ENCODE measurements at regions not wholly inside any gene's neighbourhood (a gene's known extent, or its start where the extent isn't known, plus 50 kb on each side); places are given as distances from the start of the nearest gene placed in this dataset.
"Not testable (repeated sequence)": the region's sequence is repeated elsewhere in the genome, so short reads cannot be mapped to it uniquely, and the experiment has no call there.

DNA sequence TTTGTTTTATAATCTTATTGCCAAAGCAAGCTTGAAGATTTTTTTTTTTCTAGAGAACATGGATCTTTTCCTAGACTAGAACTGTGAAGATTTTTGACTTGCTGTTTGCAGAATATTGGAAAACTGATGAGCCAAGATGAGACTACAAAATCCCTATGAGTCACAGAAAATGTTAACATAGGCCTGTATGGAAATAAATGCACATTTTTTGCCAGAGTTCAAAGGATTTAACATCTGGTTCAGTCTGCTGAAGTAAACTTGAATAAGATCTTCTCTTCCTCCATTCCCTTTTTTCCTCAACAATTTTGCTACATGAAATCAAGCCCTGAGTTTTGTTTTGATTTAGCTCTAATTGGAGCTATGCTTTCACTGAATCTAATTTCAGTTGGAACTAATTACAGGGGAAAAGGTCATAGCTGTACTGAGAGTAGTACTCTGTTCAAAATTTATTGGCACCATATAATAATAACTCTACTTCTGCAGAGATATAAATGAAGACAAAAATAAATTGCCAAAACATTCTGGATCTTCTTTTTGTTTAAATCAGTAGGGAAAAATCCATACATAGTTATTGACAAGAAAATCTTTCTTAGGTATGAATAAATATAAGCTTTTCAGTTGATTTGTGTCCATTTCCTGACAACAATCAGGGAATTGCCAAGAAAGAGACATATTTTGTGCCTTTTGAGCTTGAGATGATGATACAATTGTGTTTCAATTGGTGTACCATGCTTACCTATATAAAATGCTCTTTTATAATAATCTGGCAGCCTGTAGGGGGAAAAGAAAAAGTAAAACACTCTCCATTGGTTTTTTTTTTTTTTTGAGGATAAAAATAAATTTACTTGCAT, 387.5 kb upstream of the GOT2 start:
- no peak overlapping the region for H3K27ac Mint-ChIP-seq
- H3K36me3 Mint-ChIP-seq (ENCODE audit: low read depth): no peaks in the 10 kb centered on the region
- DNase-seq (ENCODE audit: low spot score): no peak
- H3K27me3 Mint-ChIP-seq (ENCODE audit: insufficient read depth): no peaks in the 10 kb centered on the region
- intact Hi-C loops (cut with micrococcal nuclease): no loop called here
- H3K4me1 Mint-ChIP-seq (ENCODE audit: low read depth): no peaks in the 10 kb centered on the region
- no peak overlapping the region for H3K4me3 Mint-ChIP-seq
- no peaks in the 10 kb centered on the region for H3K9me3 Mint-ChIP-seq

DNA sequence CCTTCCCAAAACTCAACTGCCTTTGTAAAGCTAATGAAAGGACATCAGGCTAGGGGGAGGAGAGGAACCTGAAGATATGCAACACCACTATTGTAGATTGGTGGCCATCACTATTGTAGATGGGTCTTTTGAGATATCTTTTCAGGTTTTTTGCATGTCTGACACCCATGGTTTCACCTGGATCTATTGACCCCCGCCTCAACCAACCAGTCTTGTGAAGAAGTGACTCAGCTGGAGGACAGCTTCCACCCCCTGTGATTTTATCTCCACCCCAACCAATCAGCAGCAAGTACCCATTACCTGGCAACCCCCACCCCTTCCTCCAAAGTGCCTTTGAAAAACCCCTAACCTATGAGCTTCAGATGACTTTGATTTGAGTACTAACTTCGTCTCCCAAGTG, 382.6 kb upstream of the GOT2 start:
- Mint-ChIP-seq H3K9me3 (no peaks in the 10 kb centered on the region), H3K4me1 (ENCODE audit: low read depth) (no peaks in the 10 kb centered on the region), H3K4me3 (no peak overlapping the region), H3K27ac (no peak overlapping the region), H3K36me3 (ENCODE audit: low read depth) (no peaks in the 10 kb centered on the region), H3K27me3 (ENCODE audit: insufficient read depth) (no peaks in the 10 kb centered on the region)
- intact Hi-C loops (cut with micrococcal nuclease): no loop called here
- DNase-seq (ENCODE audit: low spot score): no peak

DNA sequence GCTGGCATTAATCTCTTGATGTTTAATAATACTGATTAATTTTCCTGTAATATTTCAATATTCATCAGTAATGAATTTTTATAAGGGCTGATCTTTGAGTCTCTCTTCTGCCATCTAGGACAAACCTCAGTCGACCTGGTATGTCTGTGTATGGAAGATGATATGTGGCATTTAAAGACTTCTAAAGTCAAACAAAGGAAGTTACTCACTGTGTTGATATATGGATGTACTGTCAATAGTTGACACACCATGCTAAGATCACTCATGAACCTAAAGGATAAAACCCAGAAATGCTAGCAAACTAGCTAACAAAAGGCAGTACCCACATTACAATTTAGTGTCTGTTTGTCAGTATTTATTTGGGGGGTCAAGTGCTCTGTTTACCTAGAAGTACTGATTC, 380.7 kb upstream of the GOT2 start:
- intact Hi-C loops (cut with micrococcal nuclease): no loop called here
- no peak for DNase-seq (ENCODE audit: low spot score)
- no peaks in the 10 kb centered on the region for H3K27me3 Mint-ChIP-seq (ENCODE audit: insufficient read depth)
- no peak overlapping the region for H3K27ac Mint-ChIP-seq
- no peak overlapping the region for H3K4me3 Mint-ChIP-seq
- no peaks in the 10 kb centered on the region for H3K36me3 Mint-ChIP-seq (ENCODE audit: low read depth)
- H3K9me3 Mint-ChIP-seq: no peaks in the 10 kb centered on the region
- H3K4me1 Mint-ChIP-seq (ENCODE audit: low read depth): no peaks in the 10 kb centered on the region

DNA sequence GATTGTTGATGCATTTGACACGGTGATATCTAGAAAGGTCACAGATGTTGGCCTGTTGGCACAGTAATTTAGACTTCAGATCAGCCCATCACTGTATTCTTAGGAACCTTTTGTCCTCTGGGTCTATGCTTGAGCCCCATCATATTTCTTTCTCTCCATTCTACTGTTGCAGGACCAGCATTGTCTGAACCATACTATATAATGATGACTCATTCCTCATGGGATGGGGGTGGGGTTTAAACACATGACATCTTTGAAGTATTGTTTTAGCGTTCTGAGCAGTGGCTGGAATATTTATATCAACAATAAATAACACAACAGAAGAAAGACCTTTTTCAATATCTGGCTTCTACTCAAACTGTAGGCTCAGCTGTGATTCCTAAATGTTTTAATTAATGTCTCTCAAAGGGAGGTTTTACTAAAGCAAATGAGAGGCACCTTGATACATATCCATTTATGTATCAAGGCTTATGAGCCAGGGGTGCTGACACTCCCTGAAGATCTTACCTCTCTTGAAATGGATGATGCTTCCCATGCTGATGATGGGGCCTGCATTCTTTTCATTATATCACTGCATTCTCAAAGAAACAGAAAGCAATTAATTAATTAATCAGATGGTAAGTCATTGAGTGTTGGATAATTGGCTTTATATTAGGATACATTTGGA, 379.0 kb upstream of the GOT2 start:
- no peak for DNase-seq (ENCODE audit: low spot score)
- Mint-ChIP-seq H3K9me3 (no peaks in the 10 kb centered on the region), H3K27ac (no peak overlapping the region), H3K36me3 (ENCODE audit: low read depth) (no peaks in the 10 kb centered on the region), H3K4me1 (ENCODE audit: low read depth) (no peaks in the 10 kb centered on the region), H3K4me3 (no peak overlapping the region), H3K27me3 (ENCODE audit: insufficient read depth) (no peaks in the 10 kb centered on the region)
- intact Hi-C loops (cut with micrococcal nuclease): no loop called here

DNA sequence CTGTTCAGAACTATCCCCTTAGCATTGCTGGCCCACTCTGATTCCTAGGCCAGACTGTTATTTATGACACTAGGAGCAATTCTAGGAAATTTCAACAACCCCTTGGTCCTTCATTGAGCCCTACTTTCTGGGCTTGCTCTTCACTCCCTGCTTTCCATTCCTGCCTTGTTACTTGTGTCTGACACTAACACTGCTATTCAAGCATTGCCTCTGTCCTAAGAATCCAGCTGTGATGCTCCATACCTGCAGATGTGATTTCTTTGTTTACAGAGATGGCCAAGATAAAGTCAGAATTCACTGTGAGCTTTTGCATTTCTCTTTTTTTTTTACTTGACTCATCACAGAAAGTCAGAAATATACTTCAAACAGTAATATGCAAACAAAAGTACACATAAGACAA, 377.2 kb upstream of the GOT2 start:
- Mint-ChIP-seq H3K4me3 (no peak overlapping the region), H3K27ac (no peak overlapping the region), H3K27me3 (ENCODE audit: insufficient read depth) (no peaks in the 10 kb centered on the region), H3K4me1 (ENCODE audit: low read depth) (no peaks in the 10 kb centered on the region), H3K36me3 (ENCODE audit: low read depth) (no peaks in the 10 kb centered on the region), H3K9me3 (no peaks in the 10 kb centered on the region)
- no peak for DNase-seq (ENCODE audit: low spot score)
- intact Hi-C loops (cut with micrococcal nuclease): no loop called here

DNA sequence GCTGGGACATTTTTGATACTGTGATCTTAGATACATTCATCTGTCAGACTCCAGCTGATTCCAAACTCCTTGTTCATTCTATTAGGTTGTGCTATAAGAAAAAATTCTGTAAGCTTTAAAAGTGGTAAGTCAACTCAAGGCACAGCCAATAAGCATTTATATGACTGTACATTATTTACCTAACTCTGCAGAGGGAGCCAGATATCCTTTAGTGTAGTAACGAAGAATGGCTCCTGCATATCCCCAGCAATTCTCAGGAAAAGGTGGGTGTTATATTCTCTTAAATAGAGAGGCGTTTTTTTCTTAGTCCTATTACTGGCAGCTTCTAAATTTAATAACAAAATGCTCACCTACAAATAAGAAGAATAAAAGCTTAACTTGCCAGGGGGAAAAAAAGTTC, 374.3 kb upstream of the GOT2 start:
- Mint-ChIP-seq H3K27me3 (ENCODE audit: insufficient read depth) (no peaks in the 10 kb centered on the region), H3K9me3 (no peaks in the 10 kb centered on the region), H3K4me3 (no peak overlapping the region), H3K4me1 (ENCODE audit: low read depth) (no peaks in the 10 kb centered on the region), H3K36me3 (ENCODE audit: low read depth) (no peaks in the 10 kb centered on the region), H3K27ac (no peak overlapping the region)
- intact Hi-C loops (cut with micrococcal nuclease): no loop called here
- no peak for DNase-seq (ENCODE audit: low spot score)

DNA sequence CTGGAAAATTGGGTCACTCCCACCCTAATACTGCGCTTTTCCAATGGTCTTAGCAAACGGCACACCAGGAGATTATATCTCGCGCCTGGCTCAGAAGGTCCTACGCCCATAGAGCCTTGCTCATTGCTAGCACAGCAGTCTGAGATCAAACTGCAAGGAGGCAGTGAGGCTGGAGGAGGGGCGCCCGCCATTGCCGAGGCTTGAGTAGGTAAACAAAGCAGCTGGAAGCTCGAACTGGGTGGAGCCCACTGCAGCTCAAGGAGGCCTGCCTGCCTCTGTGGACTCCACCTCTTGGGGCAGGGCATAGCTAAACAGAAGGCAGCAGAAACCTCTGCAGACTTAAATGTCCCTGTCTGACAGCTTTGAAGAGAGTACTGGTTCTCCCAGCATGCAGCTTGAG, 362.6 kb upstream of the GOT2 start:
- H3K9me3 Mint-ChIP-seq; H3K4me1 Mint-ChIP-seq (ENCODE audit: low read depth); H3K27me3 Mint-ChIP-seq (ENCODE audit: insufficient read depth); H3K36me3 Mint-ChIP-seq (ENCODE audit: low read depth); intact Hi-C loops (cut with micrococcal nuclease); DNase-seq (ENCODE audit: low spot score); H3K27ac Mint-ChIP-seq; H3K4me3 Mint-ChIP-seq: not testable (repeated sequence)

DNA sequence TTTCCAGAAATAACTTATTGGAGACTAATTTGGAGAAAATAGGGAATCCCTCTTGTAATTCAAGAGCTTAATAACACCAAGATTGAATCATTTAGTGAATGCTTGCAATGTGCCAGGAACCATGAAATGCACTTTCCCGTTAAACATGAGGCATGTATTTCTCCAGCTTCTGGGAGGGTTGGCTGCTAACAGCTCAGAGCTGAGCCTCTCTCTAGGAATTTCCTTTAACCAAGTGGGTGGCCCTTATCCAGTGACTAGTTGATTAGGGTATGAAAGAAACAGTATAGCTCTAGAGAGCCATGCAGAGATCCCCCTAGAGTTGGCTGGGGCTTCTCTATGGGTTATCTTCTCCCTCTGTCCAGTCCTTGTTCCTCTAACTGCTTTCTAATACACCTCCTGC, 356.4 kb upstream of the GOT2 start:
- Mint-ChIP-seq H3K4me1 (ENCODE audit: low read depth) (no peaks in the 10 kb centered on the region), H3K9me3 (peaks cover 2% of the 10 kb centered on the region), H3K27me3 (ENCODE audit: insufficient read depth) (no peaks in the 10 kb centered on the region), H3K4me3 (no peak overlapping the region), H3K27ac (no peak overlapping the region), H3K36me3 (ENCODE audit: low read depth) (no peaks in the 10 kb centered on the region)
- intact Hi-C loops (cut with micrococcal nuclease): no loop called here
- DNase-seq (ENCODE audit: low spot score): no peak

DNA sequence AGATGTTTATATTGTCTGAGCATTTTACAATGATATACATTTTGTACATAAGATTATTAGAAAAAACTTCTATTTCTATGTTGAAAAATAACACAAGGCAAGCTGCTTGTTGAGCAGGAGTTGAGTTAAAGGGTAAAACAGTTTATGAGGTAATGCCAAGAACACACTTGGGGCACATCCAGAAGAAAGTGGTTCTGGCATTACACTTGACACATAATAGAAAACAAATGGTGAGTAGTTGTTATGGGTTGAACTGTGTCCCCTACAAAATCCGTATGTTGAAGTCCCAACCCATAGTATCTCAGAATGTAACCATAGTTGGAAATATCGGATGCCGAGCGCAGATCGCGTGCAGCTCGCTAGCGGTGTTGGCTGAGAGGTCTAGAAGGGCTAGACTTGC, 354.3 kb upstream of the GOT2 start:
- DNase-seq (ENCODE audit: low spot score): no peak
- no peak overlapping the region for H3K4me3 Mint-ChIP-seq
- intact Hi-C loops (cut with micrococcal nuclease): no loop called here
- no peaks in the 10 kb centered on the region for H3K27me3 Mint-ChIP-seq (ENCODE audit: insufficient read depth)
- peaks cover 4% of the 10 kb centered on the region for H3K9me3 Mint-ChIP-seq
- no peaks in the 10 kb centered on the region for H3K36me3 Mint-ChIP-seq (ENCODE audit: low read depth)
- no peak overlapping the region for H3K27ac Mint-ChIP-seq
- no peaks in the 10 kb centered on the region for H3K4me1 Mint-ChIP-seq (ENCODE audit: low read depth)

DNA sequence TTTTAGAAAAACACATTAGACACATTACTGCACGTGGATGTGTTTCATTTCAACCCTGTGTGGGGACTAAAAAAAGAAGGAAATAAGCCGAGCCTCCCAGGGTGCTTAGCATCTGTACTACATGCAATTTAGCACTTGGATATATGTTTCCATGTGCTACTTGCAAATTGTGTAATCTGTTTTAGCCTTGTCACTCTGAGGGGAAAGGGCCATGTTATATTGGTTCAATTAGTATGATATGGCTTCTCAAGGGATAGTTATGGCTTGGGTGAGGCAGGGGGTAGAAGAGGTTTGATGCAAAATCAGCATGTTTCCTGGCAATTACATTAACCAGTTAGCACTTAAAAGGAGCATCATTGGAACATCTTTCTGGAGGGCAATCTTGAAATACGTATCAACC, 353.5 kb upstream of the GOT2 start:
- peaks cover 4% of the 10 kb centered on the region for H3K9me3 Mint-ChIP-seq
- no peak for DNase-seq (ENCODE audit: low spot score)
- no peaks in the 10 kb centered on the region for H3K4me1 Mint-ChIP-seq (ENCODE audit: low read depth)
- H3K4me3 Mint-ChIP-seq: no peak overlapping the region
- intact Hi-C loops (cut with micrococcal nuclease): no loop called here
- no peaks in the 10 kb centered on the region for H3K36me3 Mint-ChIP-seq (ENCODE audit: low read depth)
- no peak overlapping the region for H3K27ac Mint-ChIP-seq
- H3K27me3 Mint-ChIP-seq (ENCODE audit: insufficient read depth): no peaks in the 10 kb centered on the region

DNA sequence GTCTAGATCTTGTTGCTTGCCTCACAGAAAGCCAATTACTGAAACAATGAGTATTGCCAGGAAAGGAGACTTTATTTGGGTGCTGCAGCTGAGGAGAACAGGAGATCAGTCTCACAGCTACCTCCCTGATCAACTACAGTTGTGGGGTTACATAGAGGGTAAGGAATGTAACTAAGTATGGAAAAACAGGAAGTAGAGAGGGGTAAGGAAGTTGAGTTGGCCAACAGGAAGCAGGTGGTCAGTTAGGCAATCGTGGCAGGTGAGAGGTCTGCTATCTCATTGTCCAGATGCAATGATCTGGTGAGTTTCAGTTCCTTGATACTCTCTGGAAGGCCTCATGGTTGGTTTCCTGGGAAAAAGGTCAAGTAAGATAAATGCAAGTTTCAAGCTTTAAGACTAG, 333.1 kb upstream of the GOT2 start:
- Mint-ChIP-seq H3K4me3 (no peak overlapping the region), H3K27ac (no peak overlapping the region), H3K36me3 (ENCODE audit: low read depth) (no peaks in the 10 kb centered on the region), H3K9me3 (peaks cover 3% of the 10 kb centered on the region), H3K27me3 (ENCODE audit: insufficient read depth) (no peaks in the 10 kb centered on the region), H3K4me1 (ENCODE audit: low read depth) (no peaks in the 10 kb centered on the region)
- DNase-seq (ENCODE audit: low spot score): no peak
- intact Hi-C loops (cut with micrococcal nuclease): no loop called here

DNA sequence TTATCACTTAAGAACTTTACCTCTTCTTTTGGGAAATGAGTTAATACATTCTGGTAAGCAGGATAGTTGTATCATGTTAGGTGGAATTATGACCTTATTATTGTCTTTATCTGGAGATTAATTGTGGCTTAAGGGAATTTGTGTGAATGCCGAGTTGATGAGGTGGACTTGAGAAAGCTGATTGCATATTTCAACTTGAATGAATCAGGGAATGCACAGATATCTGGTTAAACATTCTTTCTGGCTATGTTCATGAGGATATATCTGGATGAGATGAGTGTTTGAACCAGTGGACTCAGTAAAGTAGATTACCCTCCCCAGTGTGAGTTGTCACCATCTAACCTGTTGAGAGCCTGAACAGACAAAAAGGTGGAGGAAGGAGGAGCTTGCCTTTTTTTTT, 326.1 kb upstream of the GOT2 start:
- no peaks in the 10 kb centered on the region for H3K9me3 Mint-ChIP-seq
- no peaks in the 10 kb centered on the region for H3K4me1 Mint-ChIP-seq (ENCODE audit: low read depth)
- no peak for DNase-seq (ENCODE audit: low spot score)
- intact Hi-C loops (cut with micrococcal nuclease): no loop called here
- H3K27me3 Mint-ChIP-seq (ENCODE audit: insufficient read depth): no peaks in the 10 kb centered on the region
- H3K4me3 Mint-ChIP-seq: no peak overlapping the region
- H3K36me3 Mint-ChIP-seq (ENCODE audit: low read depth): no peaks in the 10 kb centered on the region
- H3K27ac Mint-ChIP-seq: no peak overlapping the region

DNA sequence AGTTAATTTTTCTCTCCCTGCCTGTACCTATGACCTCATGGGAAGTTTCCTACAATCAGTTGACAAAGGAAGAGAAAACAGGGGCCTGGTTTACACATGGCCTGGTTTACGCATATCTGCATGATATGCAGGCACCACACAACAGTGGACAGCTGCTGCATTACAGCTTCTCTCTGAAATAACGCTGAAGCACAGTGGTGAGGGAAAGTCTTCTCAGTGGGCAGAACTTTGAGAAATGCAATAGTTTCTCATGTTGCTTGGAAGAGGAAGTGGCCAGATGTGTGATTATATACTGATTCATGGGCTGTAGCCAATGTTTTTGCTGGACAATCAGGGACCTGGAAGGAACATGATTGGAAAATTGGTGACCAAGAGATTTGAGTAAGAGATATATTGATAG, 324.1 kb upstream of the GOT2 start:
- intact Hi-C loops (cut with micrococcal nuclease): no loop called here
- no peaks in the 10 kb centered on the region for H3K36me3 Mint-ChIP-seq (ENCODE audit: low read depth)
- no peaks in the 10 kb centered on the region for H3K4me1 Mint-ChIP-seq (ENCODE audit: low read depth)
- no peak overlapping the region for H3K27ac Mint-ChIP-seq
- DNase-seq (ENCODE audit: low spot score): no peak
- no peak overlapping the region for H3K4me3 Mint-ChIP-seq
- H3K9me3 Mint-ChIP-seq: no peaks in the 10 kb centered on the region
- no peaks in the 10 kb centered on the region for H3K27me3 Mint-ChIP-seq (ENCODE audit: insufficient read depth)

DNA sequence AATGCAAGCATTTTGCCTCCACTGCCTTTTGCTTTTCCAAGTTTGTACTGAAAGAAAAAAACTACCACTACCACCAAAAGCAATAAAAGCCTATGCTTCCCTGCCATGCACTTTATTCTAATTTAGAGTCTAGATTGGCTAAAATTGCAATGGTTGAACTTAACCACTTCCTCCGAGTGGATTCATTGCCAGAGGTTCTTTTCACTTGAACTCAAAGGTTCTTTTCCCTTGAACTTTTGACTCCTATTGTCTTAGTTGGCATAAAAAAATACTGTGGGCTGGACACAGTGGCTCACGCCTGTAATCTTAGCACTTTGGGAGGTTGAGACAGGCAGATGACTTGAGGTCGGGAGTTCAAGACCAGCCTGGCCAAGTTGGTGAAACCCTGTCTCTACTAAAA, 319.8 kb upstream of the GOT2 start:
- no peak for DNase-seq (ENCODE audit: low spot score)
- Mint-ChIP-seq H3K36me3 (ENCODE audit: low read depth) (no peaks in the 10 kb centered on the region), H3K4me3 (no peak overlapping the region), H3K27ac (no peak overlapping the region), H3K27me3 (ENCODE audit: insufficient read depth) (no peaks in the 10 kb centered on the region), H3K9me3 (no peaks in the 10 kb centered on the region), H3K4me1 (ENCODE audit: low read depth) (no peaks in the 10 kb centered on the region)
- intact Hi-C loops (cut with micrococcal nuclease): no loop called here
